HG03139 (cell line): ENCODE measurements at regions not wholly inside any gene's neighbourhood (a gene's known extent, or its start where the extent isn't known, plus 50 kb on each side); places are given as distances from the start of the nearest gene placed in this dataset.

Experiments
- ATAC-seq: cut with Tn5 transposase; IDR thresholded peaks from one replicate; pipeline ENCODE4 v1.9.1; 2021; ENCODE audit not compliant: unreplicated experiment

DNA sequence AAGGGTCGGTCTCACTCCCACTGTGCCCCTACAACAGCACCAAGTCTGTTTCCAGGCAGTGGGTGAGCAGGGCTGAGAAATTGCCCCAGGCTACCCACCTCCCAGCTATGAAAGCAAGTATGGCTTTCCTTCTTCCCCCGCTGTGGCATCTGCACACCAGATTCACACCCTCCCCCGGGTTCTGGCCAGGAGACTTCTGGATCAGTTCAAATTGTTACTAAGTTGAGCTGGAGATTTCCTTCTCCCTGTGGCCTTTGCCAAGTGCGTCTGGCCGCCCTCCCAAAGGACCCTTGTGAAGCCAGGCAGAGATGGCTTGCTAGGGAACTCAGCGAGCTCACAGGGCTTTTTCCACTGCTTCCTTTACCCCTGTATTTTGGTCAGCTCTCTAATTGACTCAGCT, 555.4 kb downstream of the SH2D4B start:
- no peak for ATAC-seq

DNA sequence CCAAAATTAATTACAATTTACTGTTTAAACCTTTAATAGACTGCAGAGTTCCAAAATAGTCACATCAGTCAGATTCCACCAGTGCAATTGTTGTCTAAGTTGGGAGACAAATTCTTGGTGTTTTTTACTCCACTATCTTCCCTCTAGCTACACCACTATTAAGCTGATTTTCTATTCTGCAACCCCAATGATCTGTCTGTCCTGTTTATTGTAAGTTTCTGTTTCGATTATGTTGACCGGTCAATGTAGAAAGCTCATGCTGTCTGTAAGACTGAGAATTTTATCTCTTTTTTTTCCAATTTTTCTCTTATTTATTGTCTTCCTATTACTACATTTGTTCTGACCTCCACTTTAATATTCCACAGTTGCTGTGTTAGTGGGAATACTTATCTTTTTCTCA, 557.5 kb downstream of the SH2D4B start:
- ATAC-seq: no peak

DNA sequence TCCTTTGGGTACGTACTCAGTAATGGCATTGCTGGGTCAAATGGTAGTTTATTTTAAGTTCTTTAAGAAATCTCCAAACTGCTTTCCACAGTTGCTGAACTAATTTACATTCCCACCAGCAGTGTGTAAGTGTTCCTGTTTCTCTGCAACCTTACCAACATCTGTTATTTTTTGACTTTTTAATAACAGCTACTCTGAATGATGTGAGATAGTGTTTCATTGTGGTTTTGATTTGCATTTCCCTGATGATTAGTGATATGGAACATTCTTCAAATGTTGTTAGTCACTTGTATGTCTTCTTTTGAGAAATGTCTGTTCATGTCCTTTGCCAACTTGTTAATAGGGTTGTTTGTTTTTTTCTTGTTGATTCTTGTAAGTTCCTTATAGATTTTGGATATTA, 558.9 kb downstream of the SH2D4B start:
- ATAC-seq: no peak

DNA sequence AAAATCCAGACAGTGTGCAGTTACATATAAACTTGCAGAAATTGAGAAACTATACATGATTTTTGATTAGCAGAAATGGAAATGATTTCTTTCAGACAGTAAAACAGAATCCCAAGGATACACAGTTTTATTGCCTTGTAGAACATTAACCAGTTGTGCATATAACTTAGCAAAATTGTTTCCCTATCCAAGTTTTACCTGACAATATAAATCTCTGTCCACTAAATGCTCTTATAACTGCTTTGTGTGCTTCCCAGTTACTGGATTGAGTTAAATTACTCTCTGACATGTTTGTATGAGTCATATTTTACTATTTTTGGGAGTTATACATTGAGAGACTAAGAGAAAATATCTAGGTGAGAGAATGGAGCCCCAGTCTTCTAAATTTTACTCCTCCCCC, 563.4 kb downstream of the SH2D4B start:
- no peak for ATAC-seq

DNA sequence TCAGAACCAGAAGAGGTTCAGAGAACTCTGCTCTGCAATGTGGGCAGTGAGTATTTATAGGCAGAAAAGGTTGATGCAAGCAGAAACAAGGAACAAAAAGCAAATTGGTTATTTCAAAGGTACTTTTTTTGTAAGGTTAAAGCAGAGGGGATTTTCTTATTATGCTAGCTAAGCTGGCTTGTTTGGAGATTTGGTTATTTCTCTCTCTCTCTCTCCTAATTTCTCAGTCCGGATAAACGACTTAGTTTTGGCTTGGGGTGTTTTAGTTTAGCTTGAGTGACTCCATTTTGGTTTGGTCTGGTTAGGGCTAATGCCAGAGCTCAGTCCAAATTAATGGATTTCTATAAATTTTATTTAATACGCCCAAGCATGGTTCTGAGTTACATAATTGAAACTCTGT, 566.8 kb downstream of the SH2D4B start:
- no peak for ATAC-seq

DNA sequence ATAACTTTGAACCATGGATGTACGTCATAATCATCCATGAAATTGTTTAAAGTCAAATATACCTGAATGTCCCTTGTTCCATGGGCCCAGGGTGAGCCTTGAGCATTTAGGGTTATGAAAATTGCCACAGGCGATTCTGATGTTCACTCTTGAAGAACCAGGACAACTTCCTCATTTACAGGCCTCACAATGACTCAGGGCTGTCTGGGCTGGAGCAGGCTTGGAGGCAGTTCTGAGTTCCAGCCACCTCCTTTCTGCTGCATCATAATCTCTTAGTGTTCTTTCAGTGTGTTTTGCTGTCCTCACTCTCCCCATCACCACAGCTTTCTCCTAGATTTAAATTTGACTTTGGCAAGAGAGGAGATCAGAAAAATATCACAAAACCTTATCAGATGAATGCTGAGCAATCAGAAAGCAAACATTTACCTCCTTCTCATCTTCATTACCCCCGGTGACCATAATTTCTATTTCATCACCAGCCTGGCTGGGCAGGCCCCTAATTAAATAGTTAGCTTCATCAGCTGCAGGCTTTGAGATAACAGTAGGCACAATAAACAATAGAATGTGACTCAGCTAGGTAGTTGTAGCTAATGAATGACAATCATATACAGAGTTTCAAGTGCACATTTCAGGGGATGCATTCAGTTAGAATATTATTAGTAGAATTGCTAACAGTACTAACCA, 571.0 kb downstream of the SH2D4B start:
- peak; percentile 90 for ATAC-seq

DNA sequence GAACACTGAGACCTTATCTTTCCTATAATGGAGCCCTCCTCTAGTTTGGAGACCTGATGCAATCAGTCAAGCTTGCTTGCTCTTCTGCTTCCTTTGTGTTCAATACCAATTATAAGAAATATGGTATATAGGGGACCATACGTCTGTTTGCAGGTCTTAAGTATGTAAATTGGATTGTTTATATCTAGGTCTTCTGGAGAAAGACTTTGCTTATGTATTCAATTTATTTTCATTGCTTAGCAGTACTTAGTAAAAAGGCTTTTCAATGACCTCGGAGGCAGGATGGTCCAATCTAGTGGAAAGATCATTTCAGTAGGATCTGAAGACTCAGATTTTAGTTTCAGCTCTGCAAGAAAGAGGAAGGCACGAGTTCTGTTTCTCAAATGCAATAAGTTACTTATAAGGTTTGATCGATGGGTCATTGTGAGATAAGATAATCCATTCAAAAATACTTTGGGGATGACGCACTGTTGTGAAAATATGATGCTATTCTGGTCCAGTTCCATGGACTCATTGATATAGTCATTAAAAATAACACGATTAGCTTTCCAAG, 571.6 kb downstream of the SH2D4B start:
- ATAC-seq: no peak

DNA sequence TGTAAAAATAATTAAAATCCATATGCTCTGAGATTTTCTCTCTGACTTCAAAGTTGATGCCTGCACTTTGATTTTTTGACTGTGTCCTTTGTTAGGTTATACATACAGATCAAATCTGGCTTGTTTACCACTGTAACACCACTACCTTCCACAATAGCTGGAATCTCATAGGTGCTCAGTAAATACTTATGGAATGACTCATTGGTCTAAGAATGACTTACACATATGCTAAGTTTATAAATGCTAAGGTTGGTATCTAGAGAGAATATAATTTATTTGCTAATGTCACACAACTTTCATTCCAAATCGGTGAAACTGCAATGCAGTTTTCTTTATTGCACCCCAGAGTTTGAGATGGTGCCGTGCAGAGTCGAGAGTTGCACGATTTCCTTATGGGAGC, 578.5 kb downstream of the SH2D4B start:
- no peak for ATAC-seq

DNA sequence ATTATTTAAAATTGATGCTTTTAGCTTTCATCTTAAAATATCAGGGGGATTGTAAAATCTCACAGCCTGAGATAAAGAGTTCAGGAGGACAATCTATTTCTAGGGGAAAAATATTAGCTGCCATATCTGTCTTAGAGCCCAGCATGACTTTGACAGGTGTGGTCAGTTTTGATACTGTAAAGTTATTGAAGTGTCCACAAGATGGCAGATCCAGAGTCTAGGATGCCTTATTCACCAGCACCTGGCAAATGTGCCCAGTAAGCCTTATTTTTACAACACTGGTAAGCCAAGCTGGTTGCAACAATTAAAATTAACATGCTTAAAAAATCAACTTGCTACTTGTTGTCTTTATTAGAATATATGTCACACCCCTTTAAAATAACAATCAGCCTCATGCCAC, 579.3 kb downstream of the SH2D4B start:
- ATAC-seq: no peak

DNA sequence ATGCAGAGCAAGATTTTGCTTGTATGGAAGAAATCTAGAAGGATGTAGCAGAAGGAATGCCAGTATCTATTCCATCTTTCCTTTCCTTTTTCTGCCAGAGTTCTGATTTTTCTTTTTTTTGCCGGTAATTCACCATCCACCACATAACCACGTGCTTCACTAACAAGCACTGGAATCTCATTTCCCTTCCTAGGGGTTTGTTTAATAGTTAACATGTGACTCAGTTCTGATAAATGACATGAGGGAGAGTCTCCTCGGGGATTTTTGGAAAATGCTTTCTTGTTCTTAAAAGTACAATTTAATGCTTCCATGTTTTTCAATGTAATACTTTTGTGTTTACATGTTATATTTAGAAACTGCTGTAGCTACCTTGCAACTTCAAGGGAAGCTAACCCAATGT, 590.2 kb downstream of the SH2D4B start:
- ATAC-seq: no peak

DNA sequence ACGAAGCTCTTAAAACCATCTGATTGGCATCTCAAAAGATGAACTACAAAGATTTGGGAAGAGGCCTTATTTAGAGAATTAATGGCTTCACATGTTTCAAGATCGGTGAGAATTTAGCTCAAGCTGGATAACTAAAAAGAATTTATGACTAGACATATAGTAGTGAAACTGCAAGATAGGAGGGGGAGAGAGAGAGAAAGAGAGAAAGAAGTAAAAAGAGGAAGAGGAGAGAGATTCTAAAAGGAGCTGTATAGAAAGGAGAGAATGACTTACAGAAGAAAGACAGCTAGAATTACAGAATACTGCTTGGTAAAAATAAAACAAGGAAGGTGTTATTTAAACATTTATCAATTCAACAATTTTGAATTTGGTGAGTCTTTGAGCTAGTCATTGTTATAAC, 592.3 kb downstream of the SH2D4B start:
- no peak for ATAC-seq

DNA sequence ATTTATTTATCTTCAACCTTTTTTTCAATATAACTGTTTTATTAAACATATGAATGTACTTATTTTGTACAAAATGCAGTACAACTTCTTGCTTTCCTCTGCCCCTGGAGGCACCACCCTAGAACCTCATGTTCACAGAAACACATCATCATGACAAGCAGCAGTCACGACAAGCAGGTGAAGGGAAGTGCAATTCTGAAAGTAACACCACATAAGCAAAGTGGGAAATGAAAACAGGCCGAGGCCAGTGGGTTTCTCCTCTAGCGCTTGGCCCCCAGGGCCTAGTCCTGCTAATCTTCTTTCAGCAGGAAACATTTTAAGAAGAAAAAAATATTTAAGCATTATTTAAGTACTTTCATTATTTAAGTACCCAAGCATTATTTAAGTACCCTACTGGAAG, 598.1 kb downstream of the SH2D4B start:
- peak; percentile 87 for ATAC-seq

DNA sequence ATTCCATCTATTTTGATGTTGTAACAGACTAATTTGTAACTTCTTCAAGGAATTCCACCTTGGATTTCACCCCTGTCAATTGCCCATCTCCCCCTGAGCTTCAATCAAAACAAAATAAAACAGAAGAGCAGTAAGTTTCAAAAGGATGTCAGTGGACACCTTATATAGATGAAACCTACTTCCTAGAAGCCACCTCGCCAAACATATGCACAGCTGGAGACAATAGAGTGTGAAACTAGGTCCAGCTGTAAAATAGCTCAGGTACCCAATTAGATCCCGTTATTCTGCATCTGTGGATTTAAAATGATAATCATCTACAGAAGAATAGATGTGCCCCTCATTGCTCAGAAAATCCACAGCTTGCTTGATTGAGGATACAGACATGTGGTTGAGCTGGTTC, 598.6 kb downstream of the SH2D4B start:
- ATAC-seq: no peak

DNA sequence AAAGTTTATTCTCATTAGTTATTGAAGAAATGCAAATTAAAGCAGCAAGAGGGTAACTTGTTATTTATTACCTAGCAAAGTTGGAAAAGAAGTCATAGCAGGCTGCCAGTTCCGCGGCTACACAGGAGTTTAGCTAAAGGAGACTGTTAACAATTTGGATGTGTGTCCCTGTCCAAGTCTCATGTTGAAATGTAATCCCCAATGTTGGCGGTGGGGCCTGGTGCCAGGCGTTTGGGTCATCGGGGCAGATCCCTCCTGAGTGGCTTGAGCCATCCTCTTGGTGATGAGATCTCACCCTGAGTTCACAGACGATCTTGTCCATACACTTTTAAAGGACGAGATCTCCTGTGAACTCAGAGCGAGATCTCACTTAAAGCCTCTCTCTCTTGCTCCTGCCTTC, 608.3 kb downstream of the SH2D4B start:
- no peak for ATAC-seq

DNA sequence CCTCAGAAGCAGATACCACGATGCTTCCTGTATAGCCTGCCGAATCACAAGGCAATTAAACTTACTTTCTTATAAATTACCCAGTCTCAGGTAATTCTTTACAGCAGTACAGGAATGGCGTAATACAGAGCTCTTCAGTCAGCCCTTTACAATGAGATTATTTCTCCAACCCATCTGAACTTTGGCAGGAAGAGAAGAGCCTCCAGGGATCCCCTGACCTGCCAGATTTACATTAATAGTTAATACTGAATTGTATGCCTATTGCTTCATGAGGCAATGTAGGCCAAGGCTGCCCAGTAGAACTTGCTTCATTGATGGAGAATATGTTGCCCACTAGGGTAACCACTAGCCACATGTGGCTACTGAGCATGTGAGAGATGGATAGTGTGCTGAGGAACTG, 608.7 kb downstream of the SH2D4B start:
- ATAC-seq: no peak

DNA sequence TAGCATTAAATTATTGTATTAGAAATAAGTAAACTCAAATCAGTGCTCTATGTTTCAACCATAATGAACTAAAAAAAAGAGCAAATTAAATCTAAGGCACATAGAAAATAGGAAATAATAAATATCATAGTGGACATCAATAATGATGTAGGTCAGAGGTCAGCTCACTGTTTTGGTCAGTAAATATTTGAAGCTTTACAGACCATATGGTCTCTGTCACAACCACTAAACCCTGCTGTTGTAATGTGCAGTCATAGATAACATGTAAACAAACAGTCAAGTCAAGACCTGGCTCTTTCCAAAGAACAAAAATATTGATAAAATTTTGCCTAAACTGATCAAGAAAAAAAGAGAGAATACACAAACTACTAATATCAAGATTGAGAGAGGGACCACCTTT, 615.0 kb downstream of the SH2D4B start:
- ATAC-seq: no peak

DNA sequence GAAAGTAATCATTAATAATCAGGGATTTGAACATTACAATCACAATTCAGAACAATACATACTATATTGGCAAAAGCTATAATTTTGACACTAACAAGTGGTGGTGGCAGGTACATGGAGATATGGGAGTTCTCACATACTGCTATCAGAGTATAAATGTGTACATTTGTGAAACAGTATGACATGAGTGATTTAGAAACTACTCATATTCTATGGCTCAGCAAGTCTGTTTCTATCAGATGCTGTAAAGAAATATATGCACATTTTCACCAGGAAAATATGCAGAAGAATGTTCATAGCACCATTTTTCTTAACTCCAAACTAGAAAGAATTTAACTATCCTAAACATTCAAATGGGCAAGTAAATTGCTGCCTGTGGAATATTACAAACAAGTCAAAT, 620.0 kb downstream of the SH2D4B start:
- ATAC-seq: no peak

DNA sequence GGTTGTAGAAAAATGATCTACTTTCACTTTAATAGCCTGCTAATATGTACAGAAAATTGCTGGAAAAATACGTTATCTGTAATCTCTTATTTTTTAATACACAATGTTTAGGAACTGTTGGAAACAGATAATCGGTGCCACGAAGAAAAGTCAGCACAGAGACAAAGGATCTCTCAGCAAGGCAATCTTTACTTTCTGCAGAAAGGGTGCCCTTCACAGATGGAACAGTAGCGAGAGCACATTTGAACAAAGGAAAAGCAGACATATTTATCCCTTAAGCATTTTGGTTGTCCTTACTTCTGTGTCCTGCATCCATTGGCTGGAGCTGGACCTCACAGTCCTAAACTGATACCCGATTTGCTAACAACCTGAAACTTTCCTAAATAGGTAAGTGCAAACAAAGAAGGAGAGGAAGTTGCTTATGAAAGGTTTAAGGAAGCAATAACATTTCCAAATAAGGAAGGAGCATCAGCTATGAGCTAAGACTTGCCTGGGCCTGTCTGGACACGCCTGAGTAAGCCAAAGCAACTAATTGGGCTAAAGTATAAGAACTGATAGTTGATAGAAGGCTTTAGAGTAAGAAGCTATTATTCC, 640.0 kb downstream of the SH2D4B start:
- no peak for ATAC-seq

DNA sequence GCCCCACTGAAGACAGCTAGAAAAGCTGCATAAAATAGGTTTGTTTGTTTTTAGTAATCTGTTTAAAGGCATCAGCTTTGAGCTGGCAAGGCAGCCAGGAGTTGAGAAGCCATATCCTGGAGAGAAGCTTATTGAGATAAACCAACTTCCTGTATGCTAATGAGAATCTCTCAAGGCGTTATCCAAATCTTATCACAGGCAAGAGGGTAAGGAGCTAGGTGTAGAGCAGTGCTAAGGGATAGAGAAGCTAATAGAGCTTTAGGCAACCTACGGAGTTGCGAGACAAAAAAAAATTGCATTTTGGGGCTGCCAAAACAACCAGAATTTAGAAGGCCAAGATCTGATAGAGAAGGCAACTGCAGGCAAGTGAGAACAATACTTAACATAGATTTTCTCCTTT, 641.6 kb downstream of the SH2D4B start:
- no peak for ATAC-seq

DNA sequence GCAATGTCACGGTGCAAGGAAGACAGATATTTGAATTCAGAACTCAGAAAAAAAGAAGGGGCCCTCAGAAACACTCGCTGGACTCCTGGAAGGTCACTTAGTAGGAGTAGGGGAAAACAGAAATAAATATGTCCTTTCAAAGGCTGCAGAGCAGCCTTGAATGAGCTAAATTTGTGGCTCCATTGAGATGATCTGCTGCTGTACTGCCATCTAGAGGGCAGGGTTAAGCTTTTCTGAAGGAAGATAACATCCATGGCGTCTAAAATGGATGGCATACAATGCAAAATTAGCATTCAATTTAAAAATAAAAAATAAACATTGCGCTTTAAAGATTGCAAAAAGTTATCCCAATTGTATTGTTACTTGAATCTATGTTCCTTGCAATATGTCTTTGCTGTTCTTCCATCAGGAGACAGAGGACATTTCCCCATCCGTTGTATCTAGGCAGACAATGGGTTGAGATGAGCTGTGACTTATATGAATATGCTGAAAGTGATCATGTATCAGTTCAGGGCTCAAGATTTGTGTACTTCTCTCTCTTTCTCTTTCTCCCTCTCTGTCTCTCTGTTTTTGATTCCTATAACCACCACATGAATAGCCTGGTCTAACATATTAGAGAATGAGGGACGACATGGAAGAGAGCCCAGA, 642.2 kb downstream of the SH2D4B start:
- ATAC-seq: peak; percentile 74

DNA sequence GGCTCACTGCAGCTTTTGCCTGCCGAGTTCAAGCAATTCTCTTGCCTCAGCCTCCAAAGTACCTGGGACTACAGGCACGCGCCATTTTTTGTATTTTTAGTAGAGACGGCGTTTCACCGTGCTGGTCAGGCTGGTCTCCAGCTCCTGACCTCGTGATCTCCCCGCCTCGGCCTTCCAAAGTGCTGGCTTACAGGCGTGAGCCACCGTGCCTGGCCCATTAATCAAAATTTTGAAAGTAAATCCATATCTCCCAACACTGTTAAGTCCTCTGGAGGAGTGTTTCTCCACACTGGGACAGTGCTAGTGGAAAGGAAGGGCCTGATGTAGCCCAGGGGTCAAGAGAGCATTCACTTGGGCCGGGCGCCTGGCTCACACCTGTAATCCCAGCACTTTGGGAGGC, 644.6 kb downstream of the SH2D4B start:
- ATAC-seq: no peak

DNA sequence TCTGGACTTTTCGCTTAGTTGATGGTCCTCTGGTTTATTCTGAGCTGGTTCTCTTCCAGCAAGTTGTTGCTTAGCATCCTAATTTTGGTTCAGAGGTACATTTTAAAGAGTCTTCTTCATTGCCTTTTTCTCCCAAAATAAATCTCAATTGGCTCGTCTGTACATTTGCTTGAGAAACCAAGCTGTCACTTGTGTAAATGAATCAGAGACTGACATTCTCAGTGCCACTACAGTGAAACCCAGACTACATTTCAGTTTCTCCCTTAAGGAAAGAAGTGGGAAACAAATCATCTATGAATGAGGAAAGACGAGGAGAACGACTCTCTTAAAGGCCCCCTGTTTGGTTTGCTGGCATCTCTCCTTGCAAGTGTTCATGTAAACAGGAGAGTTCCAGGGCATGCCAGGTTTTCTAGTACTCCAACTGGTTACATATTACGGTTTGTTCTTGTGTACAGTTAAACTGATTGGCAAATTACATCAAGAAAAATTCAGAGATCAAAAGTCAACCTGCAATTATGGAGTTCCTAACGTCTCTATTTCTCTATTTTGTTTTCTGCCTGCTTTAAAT, 654.6 kb downstream of the SH2D4B start:
- no peak for ATAC-seq
